GM23338 (cell line): ENCODE measurements at regions not wholly inside any gene's neighbourhood (a gene's known extent, or its start where the extent isn't known, plus 50 kb on each side); places are given as distances from the start of the nearest gene placed in this dataset.

Experiments used
- JUNB ChIP-seq: IDR thresholded peaks from one replicate; pipeline ENCODE4 v1.6.1; 2016; ENCODE audit warnings: antibody characterized with exemption; ENCODE audit not compliant: unreplicated experiment
- TF ChIP-seq, protein P1 (sequence below), 2 experiments: fragments of 200-600 bp in 1 of 2; sonication (generic) in 1 of 2; conservative IDR thresholded peaks; 2 replicates each; pipeline versions ENCODE4 v1.5.1 to v1.6.1; 2016 to 2017; ENCODE audit warnings: antibody characterized with exemption in 2 of 2, low read depth in 2 of 2, mild to moderate bottlenecking in 2 of 2, moderate library complexity in 1 of 2
- TF ChIP-seq, protein P2 (sequence below): fragments of 250-450 bp; sonication (Bioruptor Pico); IDR thresholded peaks from 2 replicates; pipeline ENCODE4 v1.5.0; 2020; ENCODE audit warnings: mild to moderate bottlenecking, moderate library complexity
- TF ChIP-seq, protein P3 (sequence below): IDR thresholded peaks from one replicate; pipeline ENCODE4 v1.6.1; 2018; ENCODE audit warnings: antibody characterized with exemption; ENCODE audit not compliant: unreplicated experiment

DNA sequence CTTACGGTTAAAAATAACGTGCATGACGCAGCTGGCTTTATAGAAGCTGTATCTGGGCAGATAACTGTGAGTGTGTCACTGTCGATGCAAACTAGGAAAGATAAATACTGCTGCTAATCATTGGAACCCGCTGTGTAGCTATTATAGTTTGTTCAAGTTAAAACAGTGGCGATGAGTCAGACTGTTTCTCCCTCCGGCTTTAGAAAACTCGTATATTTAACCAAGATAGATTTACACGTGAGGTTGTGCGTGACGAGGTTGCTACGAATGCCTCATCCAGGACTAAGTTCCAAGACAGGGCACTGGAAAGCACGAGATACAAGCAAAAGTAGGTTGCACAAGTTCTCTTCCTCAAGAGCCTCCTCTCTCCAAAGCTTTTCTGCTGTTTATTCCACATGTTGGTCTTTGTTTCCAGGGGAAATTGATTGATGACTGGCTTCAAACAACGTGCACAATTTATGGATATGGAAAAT lies 270.7 kb downstream of the FBXW7 start:
- TF ChIP-seq, protein P1, sequence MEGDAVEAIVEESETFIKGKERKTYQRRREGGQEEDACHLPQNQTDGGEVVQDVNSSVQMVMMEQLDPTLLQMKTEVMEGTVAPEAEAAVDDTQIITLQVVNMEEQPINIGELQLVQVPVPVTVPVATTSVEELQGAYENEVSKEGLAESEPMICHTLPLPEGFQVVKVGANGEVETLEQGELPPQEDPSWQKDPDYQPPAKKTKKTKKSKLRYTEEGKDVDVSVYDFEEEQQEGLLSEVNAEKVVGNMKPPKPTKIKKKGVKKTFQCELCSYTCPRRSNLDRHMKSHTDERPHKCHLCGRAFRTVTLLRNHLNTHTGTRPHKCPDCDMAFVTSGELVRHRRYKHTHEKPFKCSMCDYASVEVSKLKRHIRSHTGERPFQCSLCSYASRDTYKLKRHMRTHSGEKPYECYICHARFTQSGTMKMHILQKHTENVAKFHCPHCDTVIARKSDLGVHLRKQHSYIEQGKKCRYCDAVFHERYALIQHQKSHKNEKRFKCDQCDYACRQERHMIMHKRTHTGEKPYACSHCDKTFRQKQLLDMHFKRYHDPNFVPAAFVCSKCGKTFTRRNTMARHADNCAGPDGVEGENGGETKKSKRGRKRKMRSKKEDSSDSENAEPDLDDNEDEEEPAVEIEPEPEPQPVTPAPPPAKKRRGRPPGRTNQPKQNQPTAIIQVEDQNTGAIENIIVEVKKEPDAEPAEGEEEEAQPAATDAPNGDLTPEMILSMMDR (conservative IDR thresholded peaks at IDR 0.05; ENCODE audit: low read depth in 2 of 2): no peak
- TF ChIP-seq, protein P2, sequence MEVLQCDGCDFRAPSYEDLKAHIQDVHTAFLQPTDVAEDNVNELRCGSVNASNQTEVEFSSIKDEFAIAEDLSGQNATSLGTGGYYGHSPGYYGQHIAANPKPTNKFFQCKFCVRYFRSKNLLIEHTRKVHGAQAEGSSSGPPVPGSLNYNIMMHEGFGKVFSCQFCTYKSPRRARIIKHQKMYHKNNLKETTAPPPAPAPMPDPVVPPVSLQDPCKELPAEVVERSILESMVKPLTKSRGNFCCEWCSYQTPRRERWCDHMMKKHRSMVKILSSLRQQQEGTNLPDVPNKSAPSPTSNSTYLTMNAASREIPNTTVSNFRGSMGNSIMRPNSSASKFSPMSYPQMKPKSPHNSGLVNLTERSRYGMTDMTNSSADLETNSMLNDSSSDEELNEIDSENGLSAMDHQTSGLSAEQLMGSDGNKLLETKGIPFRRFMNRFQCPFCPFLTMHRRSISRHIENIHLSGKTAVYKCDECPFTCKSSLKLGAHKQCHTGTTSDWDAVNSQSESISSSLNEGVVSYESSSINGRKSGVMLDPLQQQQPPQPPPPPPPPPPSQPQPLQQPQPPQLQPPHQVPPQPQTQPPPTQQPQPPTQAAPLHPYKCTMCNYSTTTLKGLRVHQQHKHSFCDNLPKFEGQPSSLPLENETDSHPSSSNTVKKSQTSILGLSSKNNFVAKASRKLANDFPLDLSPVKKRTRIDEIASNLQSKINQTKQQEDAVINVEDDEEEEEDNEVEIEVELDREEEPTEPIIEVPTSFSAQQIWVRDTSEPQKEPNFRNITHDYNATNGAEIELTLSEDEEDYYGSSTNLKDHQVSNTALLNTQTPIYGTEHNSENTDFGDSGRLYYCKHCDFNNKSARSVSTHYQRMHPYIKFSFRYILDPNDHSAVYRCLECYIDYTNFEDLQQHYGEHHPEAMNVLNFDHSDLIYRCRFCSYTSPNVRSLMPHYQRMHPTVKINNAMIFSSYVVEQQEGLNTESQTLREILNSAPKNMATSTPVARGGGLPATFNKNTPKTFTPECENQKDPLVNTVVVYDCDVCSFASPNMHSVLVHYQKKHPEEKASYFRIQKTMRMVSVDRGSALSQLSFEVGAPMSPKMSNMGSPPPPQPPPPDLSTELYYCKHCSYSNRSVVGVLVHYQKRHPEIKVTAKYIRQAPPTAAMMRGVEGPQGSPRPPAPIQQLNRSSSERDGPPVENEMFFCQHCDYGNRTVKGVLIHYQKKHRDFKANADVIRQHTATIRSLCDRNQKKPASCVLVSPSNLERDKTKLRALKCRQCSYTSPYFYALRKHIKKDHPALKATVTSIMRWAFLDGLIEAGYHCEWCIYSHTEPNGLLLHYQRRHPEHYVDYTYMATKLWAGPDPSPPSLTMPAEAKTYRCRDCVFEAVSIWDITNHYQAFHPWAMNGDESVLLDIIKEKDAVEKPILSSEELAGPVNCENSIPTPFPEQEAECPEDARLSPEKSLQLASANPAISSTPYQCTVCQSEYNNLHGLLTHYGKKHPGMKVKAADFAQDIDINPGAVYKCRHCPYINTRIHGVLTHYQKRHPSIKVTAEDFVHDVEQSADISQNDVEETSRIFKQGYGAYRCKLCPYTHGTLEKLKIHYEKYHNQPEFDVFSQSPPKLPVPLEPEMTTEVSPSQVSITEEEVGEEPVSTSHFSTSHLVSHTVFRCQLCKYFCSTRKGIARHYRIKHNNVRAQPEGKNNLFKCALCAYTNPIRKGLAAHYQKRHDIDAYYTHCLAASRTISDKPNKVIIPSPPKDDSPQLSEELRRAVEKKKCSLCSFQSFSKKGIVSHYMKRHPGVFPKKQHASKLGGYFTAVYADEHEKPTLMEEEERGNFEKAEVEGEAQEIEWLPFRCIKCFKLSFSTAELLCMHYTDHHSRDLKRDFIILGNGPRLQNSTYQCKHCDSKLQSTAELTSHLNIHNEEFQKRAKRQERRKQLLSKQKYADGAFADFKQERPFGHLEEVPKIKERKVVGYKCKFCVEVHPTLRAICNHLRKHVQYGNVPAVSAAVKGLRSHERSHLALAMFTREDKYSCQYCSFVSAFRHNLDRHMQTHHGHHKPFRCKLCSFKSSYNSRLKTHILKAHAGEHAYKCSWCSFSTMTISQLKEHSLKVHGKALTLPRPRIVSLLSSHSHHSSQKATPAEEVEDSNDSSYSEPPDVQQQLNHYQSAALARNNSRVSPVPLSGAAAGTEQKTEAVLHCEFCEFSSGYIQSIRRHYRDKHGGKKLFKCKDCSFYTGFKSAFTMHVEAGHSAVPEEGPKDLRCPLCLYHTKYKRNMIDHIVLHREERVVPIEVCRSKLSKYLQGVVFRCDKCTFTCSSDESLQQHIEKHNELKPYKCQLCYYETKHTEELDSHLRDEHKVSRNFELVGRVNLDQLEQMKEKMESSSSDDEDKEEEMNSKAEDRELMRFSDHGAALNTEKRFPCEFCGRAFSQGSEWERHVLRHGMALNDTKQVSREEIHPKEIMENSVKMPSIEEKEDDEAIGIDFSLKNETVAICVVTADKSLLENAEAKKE (CRISPR knock-in tag): no peak
- TF ChIP-seq, protein P3, sequence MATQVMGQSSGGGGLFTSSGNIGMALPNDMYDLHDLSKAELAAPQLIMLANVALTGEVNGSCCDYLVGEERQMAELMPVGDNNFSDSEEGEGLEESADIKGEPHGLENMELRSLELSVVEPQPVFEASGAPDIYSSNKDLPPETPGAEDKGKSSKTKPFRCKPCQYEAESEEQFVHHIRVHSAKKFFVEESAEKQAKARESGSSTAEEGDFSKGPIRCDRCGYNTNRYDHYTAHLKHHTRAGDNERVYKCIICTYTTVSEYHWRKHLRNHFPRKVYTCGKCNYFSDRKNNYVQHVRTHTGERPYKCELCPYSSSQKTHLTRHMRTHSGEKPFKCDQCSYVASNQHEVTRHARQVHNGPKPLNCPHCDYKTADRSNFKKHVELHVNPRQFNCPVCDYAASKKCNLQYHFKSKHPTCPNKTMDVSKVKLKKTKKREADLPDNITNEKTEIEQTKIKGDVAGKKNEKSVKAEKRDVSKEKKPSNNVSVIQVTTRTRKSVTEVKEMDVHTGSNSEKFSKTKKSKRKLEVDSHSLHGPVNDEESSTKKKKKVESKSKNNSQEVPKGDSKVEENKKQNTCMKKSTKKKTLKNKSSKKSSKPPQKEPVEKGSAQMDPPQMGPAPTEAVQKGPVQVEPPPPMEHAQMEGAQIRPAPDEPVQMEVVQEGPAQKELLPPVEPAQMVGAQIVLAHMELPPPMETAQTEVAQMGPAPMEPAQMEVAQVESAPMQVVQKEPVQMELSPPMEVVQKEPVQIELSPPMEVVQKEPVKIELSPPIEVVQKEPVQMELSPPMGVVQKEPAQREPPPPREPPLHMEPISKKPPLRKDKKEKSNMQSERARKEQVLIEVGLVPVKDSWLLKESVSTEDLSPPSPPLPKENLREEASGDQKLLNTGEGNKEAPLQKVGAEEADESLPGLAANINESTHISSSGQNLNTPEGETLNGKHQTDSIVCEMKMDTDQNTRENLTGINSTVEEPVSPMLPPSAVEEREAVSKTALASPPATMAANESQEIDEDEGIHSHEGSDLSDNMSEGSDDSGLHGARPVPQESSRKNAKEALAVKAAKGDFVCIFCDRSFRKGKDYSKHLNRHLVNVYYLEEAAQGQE: no peak
- no peak for TF ChIP-seq JUNB
